Esophagus squamous epithelium (tissue), 5 donors: ENCODE measurements at regions not wholly inside any gene's neighbourhood (a gene's known extent, or its start where the extent isn't known, plus 50 kb on each side); places are given as distances from the start of the nearest gene placed in this dataset.

Experiments used
- DNase-seq: peaks from one replicate; lab custom pipeline; 2025; lab: John Stamatoyannopoulos, UW
- H3K27ac ChIP-seq, 4 donors: fragments of 200-600 bp; sonication (generic); one replicate each; pipeline ENCODE4 v1.5.1; 2016 to 2019; ENCODE audit warnings: mild to moderate bottlenecking in 1 of 4
- H3K27me3 ChIP-seq, 4 donors: fragments of 200-600 bp; sonication (generic); 1 replicate in 3 of 4; 2 replicates in 1 of 4; pipeline versions ENCODE4 v1.5.1 to v1.6.0; 2017 to 2021; ENCODE audit warnings: antibody characterized with exemption in 1 of 4
- H3K36me3 ChIP-seq, 3 donors: fragments of 200-600 bp; sonication (generic); one replicate each; pipeline ENCODE4 v1.5.1; 2016 to 2019
- H3K4me1 ChIP-seq, 3 donors: fragments of 200-600 bp; sonication (generic); one replicate each; pipeline ENCODE4 v1.5.1; 2017 to 2019
- H3K4me3 ChIP-seq, 4 donors: fragments of 200-600 bp; sonication (generic); 1 replicate in 3 of 4; 2 replicates in 1 of 4; pipeline ENCODE4 v1.5.1; 2016 to 2019; ENCODE audit warnings: mild to moderate bottlenecking in 2 of 4, moderate library complexity in 1 of 4
- H3K9me3 ChIP-seq, 3 donors: fragments of 200-600 bp; sonication (generic); one replicate each; pipeline ENCODE4 v1.5.1; 2016 to 2019
- CTCF ChIP-seq, 6 experiments: fragments of 450-650 bp in 4 of 6; fragments of 200-600 bp in 2 of 6; sonication (generic) in 2 of 6; IDR thresholded peaks; one replicate each; pipeline ENCODE4 v1.5.1; 2016 to 2019; ENCODE audit warnings: antibody characterized with exemption in 6 of 6, mild to moderate bottlenecking in 4 of 6, moderate library complexity in 4 of 6
- POLR2A ChIP-seq, 4 donors: fragments of 450-650 bp; IDR thresholded peaks; one replicate each; pipeline ENCODE4 v1.6.1; 2017; ENCODE audit warnings: antibody characterized with exemption in 4 of 4, mild to moderate bottlenecking in 4 of 4, moderate library complexity in 3 of 4
- WGBS, 2 donors: methylation state at CpG; one replicate each; pipeline ENCODE4 v1.1.5; 2018; 5-methylcytosine and 5-hydroxymethylcytosine counted together
- intact Hi-C: fragments of 100-400 bp; cut with DNase I; formaldehyde crosslinking; loops from one replicate; pipeline ENCODE4 v1.15.0; 2022
- donor health status: DM: yes; HTN: yes; CAD: no.

- Histone ChIP-seq H3K4me1 (peaks cover 0 to 5% (median 0%) of the 10 kb centered on the region in 3 donors), H3K27me3 (no peaks in the 10 kb centered on the region), H3K36me3 (no peaks in the 10 kb centered on the region), H3K4me3 (no peak overlapping the region), H3K9me3 (no peaks in the 10 kb centered on the region), H3K27ac (no peak overlapping the region)
- intact Hi-C loops = no loop called here
- 83 to 88% methylated on average over 3 of the region's 3 CpGs for WGBS, 2 donors
- no peak for DNase-seq
- no peak for TF ChIP-seq CTCF (IDR thresholded peaks at IDR 0.05)
- no peak for TF ChIP-seq POLR2A (IDR thresholded peaks at IDR 0.05)
Observed at GRCh38 chr4:80127870-80128419, 54.9 kb upstream of the ANTXR2 start.

- Histone ChIP-seq H3K36me3 (no peaks in the 10 kb centered on the region), H3K4me1 (peaks cover 0 to 5% (median 0%) of the 10 kb centered on the region in 3 donors), H3K27me3 (no peaks in the 10 kb centered on the region), H3K4me3 (no peak overlapping the region), H3K27ac (no peak overlapping the region), H3K9me3 (no peaks in the 10 kb centered on the region)
- intact Hi-C loops = no loop called here
- DNase-seq = no peak
- TF ChIP-seq POLR2A (IDR thresholded peaks at IDR 0.05) = no peak
- no peak for TF ChIP-seq CTCF (IDR thresholded peaks at IDR 0.05)
- 92 to 95% methylated on average over 2 of the region's 2 CpGs for WGBS, 2 donors
Observed at GRCh38 chr4:80126435-80126834, 53.4 kb upstream of the ANTXR2 start.

- no peak overlapping the region for H3K4me3 ChIP-seq
- peak overlapping the region in 1 of 4 donors; percentile 49 for H3K27ac ChIP-seq
- DNase-seq = no peak
- 66 to 70% methylated on average over 4 of the region's 4 CpGs for WGBS, 2 donors
- H3K36me3 ChIP-seq = no peaks in the 10 kb centered on the region
- H3K9me3 ChIP-seq = no peaks in the 10 kb centered on the region
- H3K27me3 ChIP-seq = no peaks in the 10 kb centered on the region
- intact Hi-C loops = no loop called here
- peak in 5 of 6 experiments; percentile 7 to 50 (median 41) for TF ChIP-seq CTCF (IDR thresholded peaks at IDR 0.05)
- TF ChIP-seq POLR2A (IDR thresholded peaks at IDR 0.05) = no peak
- H3K4me1 ChIP-seq = peaks cover 0 to 5% (median 0%) of the 10 kb centered on the region in 3 donors
Observed at GRCh38 chr4:80125252-80126177, 52.5 kb upstream of the ANTXR2 start.

- no peaks in the 10 kb centered on the region for H3K9me3 ChIP-seq
- H3K4me1 ChIP-seq = peaks cover 0 to 5% (median 0%) of the 10 kb centered on the region in 3 donors
- intact Hi-C loops = no loop called here
- TF ChIP-seq CTCF (IDR thresholded peaks at IDR 0.05) (no peak), POLR2A (IDR thresholded peaks at IDR 0.05) (no peak)
- H3K27ac ChIP-seq = no peak overlapping the region
- H3K36me3 ChIP-seq = no peaks in the 10 kb centered on the region
- DNase-seq = no peak
- no peaks in the 10 kb centered on the region for H3K27me3 ChIP-seq
- 30 to 38% methylated on average over 1 of the region's 1 CpG for WGBS, 2 donors
- H3K4me3 ChIP-seq = no peak overlapping the region
Observed at GRCh38 chr4:80124246-80125211, 51.5 kb upstream of the ANTXR2 start.
